ENCODE measurements at regions not wholly inside any gene's neighbourhood (a gene's known extent, or its start where the extent isn't known, plus 50 kb on each side); places are given as distances from the start of the nearest gene placed in this dataset.

GRCh38 chr2:239826376-239826775 is 198.8 kb downstream of the NDUFA10 start:
- Histone ChIP-seq H3K4me1 (ENCODE audit: insufficient read depth, poor library complexity, severe bottlenecking) (no peaks in the 10 kb centered on the region), H3K27me3 (ENCODE audit: insufficient read depth, poor library complexity, severe bottlenecking) (no peaks in the 10 kb centered on the region), H3K36me3 (ENCODE audit: low read depth) (no peaks in the 10 kb centered on the region), H3K4me3 (ENCODE audit: severe bottlenecking) (no peak overlapping the region), H3K9me3 (ENCODE audit: severe bottlenecking) (no peaks in the 10 kb centered on the region), H3K27ac (ENCODE audit: poor library complexity, severe bottlenecking) (no peak overlapping the region)
- ATAC-seq (ENCODE audit: low read depth) (no peak), DNase-seq (ENCODE audit: low spot score) (no peak)
- TF ChIP-seq, protein P1, sequence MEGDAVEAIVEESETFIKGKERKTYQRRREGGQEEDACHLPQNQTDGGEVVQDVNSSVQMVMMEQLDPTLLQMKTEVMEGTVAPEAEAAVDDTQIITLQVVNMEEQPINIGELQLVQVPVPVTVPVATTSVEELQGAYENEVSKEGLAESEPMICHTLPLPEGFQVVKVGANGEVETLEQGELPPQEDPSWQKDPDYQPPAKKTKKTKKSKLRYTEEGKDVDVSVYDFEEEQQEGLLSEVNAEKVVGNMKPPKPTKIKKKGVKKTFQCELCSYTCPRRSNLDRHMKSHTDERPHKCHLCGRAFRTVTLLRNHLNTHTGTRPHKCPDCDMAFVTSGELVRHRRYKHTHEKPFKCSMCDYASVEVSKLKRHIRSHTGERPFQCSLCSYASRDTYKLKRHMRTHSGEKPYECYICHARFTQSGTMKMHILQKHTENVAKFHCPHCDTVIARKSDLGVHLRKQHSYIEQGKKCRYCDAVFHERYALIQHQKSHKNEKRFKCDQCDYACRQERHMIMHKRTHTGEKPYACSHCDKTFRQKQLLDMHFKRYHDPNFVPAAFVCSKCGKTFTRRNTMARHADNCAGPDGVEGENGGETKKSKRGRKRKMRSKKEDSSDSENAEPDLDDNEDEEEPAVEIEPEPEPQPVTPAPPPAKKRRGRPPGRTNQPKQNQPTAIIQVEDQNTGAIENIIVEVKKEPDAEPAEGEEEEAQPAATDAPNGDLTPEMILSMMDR (IDR thresholded peaks at IDR 0.05; ENCODE audit: poor library complexity, severe bottlenecking): no peak

GRCh38 chr2:239825705-239825979 is 199.5 kb downstream of the NDUFA10 start:
- TF ChIP-seq, protein P1 (IDR thresholded peaks at IDR 0.05; ENCODE audit: poor library complexity, severe bottlenecking): no peak
- Histone ChIP-seq H3K9me3 (ENCODE audit: severe bottlenecking) (no peaks in the 10 kb centered on the region), H3K4me3 (ENCODE audit: severe bottlenecking) (no peak overlapping the region), H3K27me3 (ENCODE audit: insufficient read depth, poor library complexity, severe bottlenecking) (no peaks in the 10 kb centered on the region), H3K27ac (ENCODE audit: poor library complexity, severe bottlenecking) (no peak overlapping the region), H3K4me1 (ENCODE audit: insufficient read depth, poor library complexity, severe bottlenecking) (no peaks in the 10 kb centered on the region), H3K36me3 (ENCODE audit: low read depth) (no peaks in the 10 kb centered on the region)
- no peak for ATAC-seq (ENCODE audit: low read depth)
- no peak for DNase-seq (ENCODE audit: low spot score)

GRCh38 chr2:239824866-239825704 is 200.1 kb downstream of the NDUFA10 start:
- TF ChIP-seq, protein P1 (IDR thresholded peaks at IDR 0.05; ENCODE audit: poor library complexity, severe bottlenecking): no peak
- Histone ChIP-seq H3K27me3 (ENCODE audit: insufficient read depth, poor library complexity, severe bottlenecking) (no peaks in the 10 kb centered on the region), H3K36me3 (ENCODE audit: low read depth) (no peaks in the 10 kb centered on the region), H3K27ac (ENCODE audit: poor library complexity, severe bottlenecking) (no peak overlapping the region), H3K9me3 (ENCODE audit: severe bottlenecking) (no peaks in the 10 kb centered on the region), H3K4me1 (ENCODE audit: insufficient read depth, poor library complexity, severe bottlenecking) (no peaks in the 10 kb centered on the region), H3K4me3 (ENCODE audit: severe bottlenecking) (no peak overlapping the region)
- DNase-seq (ENCODE audit: low spot score) (no peak), ATAC-seq (ENCODE audit: low read depth) (no peak)

- no peaks in the 10 kb centered on the region for H3K9me3 ChIP-seq (ENCODE audit: severe bottlenecking)
- no peak overlapping the region for H3K27ac ChIP-seq (ENCODE audit: poor library complexity, severe bottlenecking)
- DNase-seq (ENCODE audit: low spot score) (no peak), ATAC-seq (ENCODE audit: low read depth) (peak; percentile 97)
- TF ChIP-seq, protein P1 (IDR thresholded peaks at IDR 0.05; ENCODE audit: poor library complexity, severe bottlenecking): peak; percentile 62
- H3K36me3 ChIP-seq (ENCODE audit: low read depth): no peaks in the 10 kb centered on the region
- H3K4me3 ChIP-seq (ENCODE audit: severe bottlenecking): no peak overlapping the region
- no peaks in the 10 kb centered on the region for H3K4me1 ChIP-seq (ENCODE audit: insufficient read depth, poor library complexity, severe bottlenecking)
- no peaks in the 10 kb centered on the region for H3K27me3 ChIP-seq (ENCODE audit: insufficient read depth, poor library complexity, severe bottlenecking)
These were observed 201.0 kb downstream of the NDUFA10 start for GRCh38 chr2:239824046-239824694.
